Ovary (tissue), 7 donors: ENCODE measurements at regions not wholly inside any gene's neighbourhood (a gene's known extent, or its start where the extent isn't known, plus 50 kb on each side); places are given as distances from the start of the nearest gene placed in this dataset.
"Not testable (repeated sequence)": the region's sequence is repeated elsewhere in the genome, so short reads cannot be mapped to it uniquely, and the experiment has no call there.

Experiments
- DNase-seq, 5 donors: peaks; one replicate each; pipeline ENCODE4 v3.0.0-alpha.2; 2019 to 2020
- H3K27ac ChIP-seq, 2 donors: fragments of 200-600 bp; one replicate each; pipeline versions ENCODE4 v1.5.1 to v1.8.0; 2019 to 2022
- H3K27me3 ChIP-seq: fragments of 200-600 bp; one replicate; pipeline ENCODE4 v1.8.0; 2022
- H3K36me3 ChIP-seq: fragments of 200-600 bp; sonication (generic); one replicate; pipeline ENCODE4 v1.5.1; 2019
- H3K4me1 ChIP-seq: one replicate; pipeline ENCODE4 v1.8.1; 2013; ENCODE audit warnings: mild to moderate bottlenecking, moderate library complexity; ENCODE audit not compliant: insufficient read depth
- H3K4me3 ChIP-seq: fragments of 200-600 bp; sonication (generic); one replicate; pipeline ENCODE4 v1.5.1; 2017
- H3K9me3 ChIP-seq, 2 donors: fragments of 200-600 bp in 1 of 2; sonication (generic) in 1 of 2; one replicate each; pipeline versions ENCODE4 v1.5.1 to v1.8.1; 2013 to 2019; ENCODE audit warnings: mild to moderate bottlenecking in 1 of 2, moderate library complexity in 1 of 2
- EP300 ChIP-seq: sonication (generic); formaldehyde crosslinking; IDR thresholded peaks from one replicate; pipeline ENCODE4 v1.6.1; 2017; ENCODE audit warnings: antibody characterized with exemption
- POLR2A ChIP-seq: fragments of 450-650 bp; IDR thresholded peaks from one replicate; pipeline ENCODE4 v1.6.1; 2017; ENCODE audit warnings: antibody characterized with exemption, mild to moderate bottlenecking, moderate library complexity
- WGBS, 3 donors: extraction: QIAGEN DNeasy Blood & Tissue Kit in 1 of 3; methylation state at CpG; one replicate each; pipeline versions ENCODE4 v1.1.5 to v1.1.7; 2013 to 2017; 5-methylcytosine and 5-hydroxymethylcytosine counted together
- intact Hi-C, 4 donors: fragments of 100-400 bp; cut with DNase I; formaldehyde crosslinking; loops; one replicate each; pipeline versions ENCODE4 v1.11.0 to v1.15.1; 2022 to 2023
- TF ChIP-seq, protein P1 (sequence below), 3 donors: fragments of 450-650 bp in 2 of 3; fragments of 200-600 bp in 1 of 3; IDR thresholded peaks; one replicate each; pipeline versions ENCODE4 v1.5.1 to v1.8.0; 2016 to 2022; ENCODE audit warnings: antibody characterized with exemption in 3 of 3, mild to moderate bottlenecking in 1 of 3
- donor health status: DM: no; HTN: no; CAD: no; lungs with moderate emphysema.
- donor health status: DM: no; HTN: no; CAD: no.
- donor health status: Bipolar disorder and iron deficiency.
- donor health status: DM: no; HTN: no; CAD: no.
- donor health status: DM: yes; HTN: yes; CAD: no.

DNA sequence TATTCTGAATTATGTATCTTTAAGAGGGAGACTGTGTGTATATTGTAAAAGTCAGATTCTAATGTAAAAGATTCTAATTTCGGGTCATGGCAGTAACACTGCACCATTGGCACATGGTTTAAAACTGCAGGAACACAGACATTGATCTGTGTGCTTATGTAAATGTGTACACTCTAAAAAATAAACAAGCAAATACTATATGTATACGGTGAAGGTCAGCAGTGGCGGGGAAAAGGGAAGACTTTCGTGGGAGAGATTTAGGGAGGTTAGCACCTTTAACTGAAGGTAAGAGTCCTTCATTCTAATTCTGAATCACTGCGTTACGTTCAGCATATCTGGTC is 157.8 kb upstream of the FAM20A start:
- Histone ChIP-seq H3K27ac (peak overlapping the region in 1 of 2 donors; percentile 73), H3K4me1 (peaks cover 2% of the 10 kb centered on the region), H3K9me3 (no peaks in the 10 kb centered on the region), H3K27me3 (no peaks in the 10 kb centered on the region), H3K4me3 (no peak overlapping the region), H3K36me3 (no peaks in the 10 kb centered on the region)
- no peak for DNase-seq
- intact Hi-C loops = loop anchor here in 3 of 4 donors (10.0 kb wide), 3 partner anchors 154 to 294 kb away; partner anchors contain the start of gene FAM20A (in 1 of the 3)
- 49 to 57% (median 57%) methylated on average over 6 of the region's 6 CpGs for WGBS, 3 donors
- TF ChIP-seq POLR2A = no peak
- TF ChIP-seq EP300 = no peak
- TF ChIP-seq, protein P1, sequence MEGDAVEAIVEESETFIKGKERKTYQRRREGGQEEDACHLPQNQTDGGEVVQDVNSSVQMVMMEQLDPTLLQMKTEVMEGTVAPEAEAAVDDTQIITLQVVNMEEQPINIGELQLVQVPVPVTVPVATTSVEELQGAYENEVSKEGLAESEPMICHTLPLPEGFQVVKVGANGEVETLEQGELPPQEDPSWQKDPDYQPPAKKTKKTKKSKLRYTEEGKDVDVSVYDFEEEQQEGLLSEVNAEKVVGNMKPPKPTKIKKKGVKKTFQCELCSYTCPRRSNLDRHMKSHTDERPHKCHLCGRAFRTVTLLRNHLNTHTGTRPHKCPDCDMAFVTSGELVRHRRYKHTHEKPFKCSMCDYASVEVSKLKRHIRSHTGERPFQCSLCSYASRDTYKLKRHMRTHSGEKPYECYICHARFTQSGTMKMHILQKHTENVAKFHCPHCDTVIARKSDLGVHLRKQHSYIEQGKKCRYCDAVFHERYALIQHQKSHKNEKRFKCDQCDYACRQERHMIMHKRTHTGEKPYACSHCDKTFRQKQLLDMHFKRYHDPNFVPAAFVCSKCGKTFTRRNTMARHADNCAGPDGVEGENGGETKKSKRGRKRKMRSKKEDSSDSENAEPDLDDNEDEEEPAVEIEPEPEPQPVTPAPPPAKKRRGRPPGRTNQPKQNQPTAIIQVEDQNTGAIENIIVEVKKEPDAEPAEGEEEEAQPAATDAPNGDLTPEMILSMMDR (IDR thresholded peaks at IDR 0.05) = no peak

DNA sequence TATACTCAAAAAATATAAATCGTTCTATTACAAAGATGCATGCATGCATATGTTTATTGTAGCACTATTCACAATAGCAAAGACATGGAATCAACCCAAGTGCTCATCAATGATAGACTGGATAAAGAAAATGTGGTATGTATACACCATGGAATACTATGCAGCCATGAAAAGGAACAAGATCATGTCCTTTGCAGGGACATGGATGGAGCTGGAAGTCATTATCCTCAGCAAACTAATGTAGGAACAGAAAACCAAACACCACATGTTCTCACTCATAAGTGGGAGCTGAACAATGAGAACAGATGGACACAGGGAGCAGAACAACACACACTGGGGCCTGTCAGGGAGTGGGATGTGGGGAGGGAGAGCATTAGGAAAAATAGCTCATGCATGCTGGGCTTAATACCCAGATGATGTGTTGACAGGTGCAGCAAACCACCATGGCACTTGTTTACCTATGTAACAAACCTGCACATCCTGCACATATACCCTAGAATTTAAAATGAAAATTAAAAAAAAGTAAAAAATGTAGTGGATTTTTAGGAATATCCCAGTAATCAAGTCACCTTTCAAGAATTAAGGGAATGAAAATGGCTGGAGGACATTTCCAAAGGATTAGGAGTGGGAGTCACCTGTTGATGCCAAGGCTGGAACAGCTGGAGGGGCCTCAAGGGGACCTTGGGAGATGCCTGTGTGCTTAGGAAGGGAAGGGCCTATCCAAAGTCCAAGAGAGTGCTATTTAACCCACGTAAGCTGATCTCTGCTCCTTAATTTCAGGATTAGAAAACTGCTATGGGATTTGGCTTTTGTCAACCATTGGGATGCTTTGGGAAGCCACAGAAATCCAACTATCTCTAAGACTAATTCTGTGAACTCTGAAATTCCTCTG is 156.9 kb upstream of the FAM20A start:
- not testable (repeated sequence) for H3K36me3 ChIP-seq, DNase-seq, H3K4me3 ChIP-seq, H3K27me3 ChIP-seq, H3K9me3 ChIP-seq, H3K4me1 ChIP-seq
- intact Hi-C loops = loop anchor here in 3 of 4 donors (10.0 kb wide), 3 partner anchors 153 to 293 kb away; partner anchors contain the start of gene FAM20A (in 1 of the 3)
- H3K27ac ChIP-seq = peak overlapping the region in 1 of 2 donors; percentile 73
- 88 to 97% (median 91%) methylated on average over 2 of the region's 2 CpGs for WGBS, 3 donors

DNA sequence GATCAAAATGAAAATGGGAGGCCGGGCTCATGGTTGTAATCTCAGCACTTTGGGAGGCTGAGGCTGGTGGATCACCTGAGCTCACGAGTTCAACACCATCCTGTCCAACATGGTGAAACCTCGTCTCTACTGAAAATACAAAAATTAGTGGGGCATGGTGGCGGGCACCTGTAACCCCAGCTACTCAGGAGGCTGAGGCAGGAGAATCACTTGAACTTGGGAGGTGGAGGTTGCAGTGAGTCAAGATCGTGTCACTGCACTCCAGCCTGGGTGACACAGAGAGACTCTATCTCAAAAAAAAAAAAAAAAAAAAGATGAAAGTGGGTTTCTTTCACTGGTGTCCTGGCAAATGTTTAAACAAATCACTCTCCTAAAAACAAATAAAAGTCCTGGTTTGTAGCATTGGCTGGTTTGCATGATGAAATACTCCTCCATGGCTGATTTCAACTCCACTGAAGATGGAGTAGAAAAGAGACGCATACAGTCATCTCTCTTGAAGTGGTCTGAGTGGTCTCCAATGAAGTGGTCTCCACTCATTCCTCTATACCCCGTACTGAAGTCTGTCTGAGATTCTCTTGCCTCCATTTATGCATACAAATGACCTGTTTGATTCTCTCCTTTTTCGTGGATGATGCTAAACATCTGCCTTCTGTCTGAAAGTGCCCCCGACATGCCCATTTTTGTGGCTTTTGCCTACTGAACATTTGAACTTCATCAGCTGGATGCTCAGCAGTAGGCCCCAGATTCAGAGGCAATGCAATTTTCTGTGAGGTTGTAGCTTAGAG is 153.0 kb upstream of the FAM20A start:
- Histone ChIP-seq H3K4me3 (no peak overlapping the region), H3K4me1 (no peaks in the 10 kb centered on the region), H3K36me3 (no peaks in the 10 kb centered on the region), H3K9me3 (no peaks in the 10 kb centered on the region), H3K27me3 (no peaks in the 10 kb centered on the region), H3K27ac (no peak overlapping the region)
- intact Hi-C loops = loop anchor here in 3 of 4 donors (10.0 kb wide), 3 partner anchors 149 to 289 kb away; partner anchors contain the start of gene FAM20A (in 1 of the 3)
- DNase-seq = no peak
- TF ChIP-seq EP300 (no peak), POLR2A (no peak)
- TF ChIP-seq, protein P1 (IDR thresholded peaks at IDR 0.05) = no peak
- 97% methylated on average over 9 of the region's 9 CpGs for WGBS, 3 donors

DNA sequence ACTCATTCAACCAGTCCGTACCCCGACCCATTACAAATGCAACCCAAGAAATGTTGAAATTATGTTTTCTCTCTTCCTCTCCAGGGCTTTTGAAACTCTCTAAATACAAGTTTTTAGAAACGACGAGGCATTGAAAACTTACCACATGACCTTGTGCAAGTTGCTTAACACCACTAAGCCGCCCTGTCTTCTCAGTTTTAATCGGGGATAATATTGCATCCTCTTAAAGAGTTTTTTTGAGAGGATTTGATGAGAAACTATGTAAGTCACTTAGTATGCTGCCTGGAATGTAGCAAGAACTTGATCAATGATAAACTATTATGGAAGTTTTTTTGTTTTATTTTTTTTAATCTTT is 149.0 kb upstream of the FAM20A start:
- no peaks in the 10 kb centered on the region for H3K4me1 ChIP-seq
- 85 to 90% (median 87%) methylated on average over 6 of the region's 6 CpGs for WGBS, 3 donors
- no peak overlapping the region for H3K4me3 ChIP-seq
- H3K9me3 ChIP-seq = no peaks in the 10 kb centered on the region
- no peaks in the 10 kb centered on the region for H3K27me3 ChIP-seq
- intact Hi-C loops = loop anchor here in 3 of 4 donors (10.0 kb wide), 3 partner anchors 145 to 285 kb away; partner anchors contain the start of gene FAM20A (in 1 of the 3)
- H3K36me3 ChIP-seq = no peaks in the 10 kb centered on the region
- TF ChIP-seq POLR2A (no peak), EP300 (no peak)
- TF ChIP-seq, protein P1 (IDR thresholded peaks at IDR 0.05) = no peak
- no peak for DNase-seq
- no peak overlapping the region for H3K27ac ChIP-seq
